H1 (cell line): ENCODE measurements at regions not wholly inside any gene's neighbourhood (a gene's known extent, or its start where the extent isn't known, plus 50 kb on each side); places are given as distances from the start of the nearest gene placed in this dataset.

Source experiments
- CTCF ChIA-PET: fragments of 300-600 bp; sonication (Branson Sonifier 250); formaldehyde crosslinking; loops from one replicate; lab custom pipeline; 2021; ENCODE audit not compliant: partially characterized antibody; lab: Charles Lee
- POLR2A ChIA-PET: fragments of 300-600 bp; sonication (Branson Sonifier 250); formaldehyde crosslinking; loops from one replicate; lab custom pipeline; 2021; ENCODE audit warnings: inconsistent platforms; ENCODE audit not compliant: partially characterized antibody; lab: Charles Lee
- DNase-seq, 2 experiments: peaks; one replicate each; pipeline versions ENCODE4 v3.0.0 to v3.0.0-alpha.2; 2010 to 2022; ENCODE audit warnings: low spot score in 2 of 2, low read depth in 1 of 2, mixed read lengths in 1 of 2
- FAIRE-seq: peaks from 2 replicates; lab custom pipeline; 2011; peaks lifted over from hg19 to GRCh38; lab: Jason Lieb, UNC
- H2AFZ ChIP-seq: 2 replicates; pipeline ENCODE4 v1.8.1; 2012; ENCODE audit warnings: low read length, inconsistent platforms
- H2AK5ac ChIP-seq: 2 replicates; pipeline ENCODE4 v1.6.1; 2013; ENCODE audit warnings: low read depth, low read length
- H2BK120ac ChIP-seq: replicated peaks from 2 replicates; pipeline ENCODE3; 2013; ENCODE audit warnings: low read depth, low read length, inconsistent platforms
- H2BK12ac ChIP-seq: 2 replicates; pipeline ENCODE4 v1.6.1; 2013; ENCODE audit warnings: low read depth, low read length
- H2BK15ac ChIP-seq: 2 replicates; pipeline ENCODE4 v1.6.1; 2013; ENCODE audit warnings: low read length
- H2BK20ac ChIP-seq: 2 replicates; pipeline ENCODE4 v1.6.1; 2013; ENCODE audit warnings: low read length
- H2BK5ac ChIP-seq: 2 replicates; pipeline ENCODE4 v1.6.1; 2013; ENCODE audit warnings: low read depth, low read length
- H3K14ac ChIP-seq: 2 replicates; pipeline ENCODE4 v1.6.1; 2013; ENCODE audit warnings: inconsistent platforms; ENCODE audit not compliant: insufficient read length
- H3K18ac ChIP-seq: 2 replicates; pipeline ENCODE4 v1.6.1; 2013; ENCODE audit warnings: low read length; ENCODE audit errors: extremely low read depth
- H3K23ac ChIP-seq: 2 replicates; pipeline ENCODE4 v1.6.1; 2013; ENCODE audit warnings: inconsistent platforms; ENCODE audit not compliant: insufficient read length
- H3K23me2 ChIP-seq: 2 replicates; pipeline ENCODE4 v1.6.1; 2013; ENCODE audit warnings: low read depth, low read length
- H3K27ac ChIP-seq: 2 replicates; pipeline ENCODE4 v1.6.1; 2011; ENCODE audit warnings: low read depth, low read length, inconsistent platforms
- H3K27me3 ChIP-seq, 4 experiments: replicated peaks in 1 of 4; 1 replicate in 1 of 4; 2 replicates in 3 of 4; pipeline versions ENCODE4 v1.6.1 to v1.8.1; 2011 to 2013; ENCODE audit warnings: low read length in 3 of 4, mild to moderate bottlenecking in 3 of 4, inconsistent platforms in 2 of 4, mixed read lengths in 2 of 4, moderate library complexity in 1 of 4; ENCODE audit not compliant: control insufficient read depth in 3 of 4, insufficient read depth in 3 of 4; ENCODE audit errors: extremely low read depth in 1 of 4
- H3K36me3 ChIP-seq, 4 experiments: 2 replicates each; pipeline versions ENCODE4 v1.6.1 to v1.8.1; 2011 to 2013; ENCODE audit warnings: mild to moderate bottlenecking in 4 of 4, low read length in 3 of 4, moderate library complexity in 2 of 4, control low read depth in 1 of 4, inconsistent platforms in 1 of 4; ENCODE audit not compliant: insufficient read depth in 4 of 4, control insufficient read depth in 2 of 4
- H3K4ac ChIP-seq: replicated peaks from 2 replicates; pipeline ENCODE3; 2013; ENCODE audit warnings: low read length, low read depth, mixed read lengths, inconsistent platforms; ENCODE audit not compliant: insufficient read length
- H3K4me1 ChIP-seq, 4 experiments: replicated peaks in 1 of 4; 1 replicate in 1 of 4; 2 replicates in 3 of 4; pipeline versions ENCODE4 v1.6.1 to v1.8.1; 2011 to 2013; ENCODE audit warnings: low read length in 3 of 4, inconsistent platforms in 2 of 4, mixed read lengths in 1 of 4; ENCODE audit not compliant: insufficient read depth in 4 of 4, control insufficient read depth in 3 of 4
- H3K4me2 ChIP-seq, 2 experiments: 2 replicates each; pipeline versions ENCODE4 v1.6.1 to v1.8.1; 2011 to 2013; ENCODE audit warnings: low read depth in 2 of 2, low read length in 2 of 2, control low read depth in 1 of 2, inconsistent platforms in 1 of 2, mild to moderate bottlenecking in 1 of 2; ENCODE audit not compliant: insufficient read depth in 1 of 2
- H3K4me3 ChIP-seq, 4 experiments: fragments of 200-600, 300-600 bp in 1 of 4; sonication (generic), shearing (Covaris generic), sonication (Bioruptor Twin) in 1 of 4; 2 replicates each; pipeline versions ENCODE4 v1.5.1 to v1.8.1; 2011 to 2016; ENCODE audit warnings: low read length in 4 of 4, low read depth in 3 of 4, control low read depth in 2 of 4, inconsistent platforms in 2 of 4, mild to moderate bottlenecking in 2 of 4, mixed read lengths in 1 of 4, moderate library complexity in 1 of 4; ENCODE audit not compliant: insufficient read depth in 2 of 4; ENCODE audit errors: extremely low read depth in 1 of 4
- H3K56ac ChIP-seq: replicated peaks from 2 replicates; pipeline ENCODE3; 2013; ENCODE audit warnings: low read depth, mild to moderate bottlenecking, mixed read lengths, low read length, inconsistent platforms; ENCODE audit not compliant: insufficient read length
- H3K79me1 ChIP-seq: 2 replicates; pipeline ENCODE4 v1.6.1; 2013; ENCODE audit warnings: low read depth, low read length, control low read depth
- H3K79me2 ChIP-seq, 2 experiments: 2 replicates each; pipeline versions ENCODE4 v1.6.1 to v1.8.1; 2012 to 2013; ENCODE audit warnings: low read length in 2 of 2, mild to moderate bottlenecking in 2 of 2, inconsistent platforms in 1 of 2; ENCODE audit not compliant: insufficient read depth in 2 of 2, control insufficient read depth in 1 of 2
- H3K9ac ChIP-seq, 4 experiments: replicated peaks in 1 of 4; 1 replicate in 1 of 4; 2 replicates in 3 of 4; pipeline versions ENCODE4 v1.6.1 to v1.8.1; 2011 to 2013; ENCODE audit warnings: low read depth in 3 of 4, low read length in 3 of 4, control low read depth in 2 of 4, mild to moderate bottlenecking in 2 of 4, moderate library complexity in 2 of 4, inconsistent platforms in 1 of 4; ENCODE audit errors: extremely low read depth in 1 of 4
- H3K9me3 ChIP-seq, 2 experiments: 2 replicates each; pipeline versions ENCODE4 v1.6.1 to v1.8.1; 2012 to 2013; ENCODE audit warnings: mild to moderate bottlenecking in 2 of 2, moderate library complexity in 2 of 2, control low read depth in 1 of 2, inconsistent platforms in 1 of 2, low read depth in 1 of 2, low read length in 1 of 2, mixed read lengths in 1 of 2; ENCODE audit not compliant: insufficient read depth in 2 of 2
- H4K20me1 ChIP-seq, 2 experiments: replicated peaks in 1 of 2; 2 replicates each; pipeline versions ENCODE3 to v1.8.1; 2011 to 2013; ENCODE audit warnings: inconsistent platforms in 2 of 2, low read length in 2 of 2, mild to moderate bottlenecking in 1 of 2; ENCODE audit not compliant: insufficient read depth in 2 of 2, control insufficient read depth in 1 of 2
- H4K5ac ChIP-seq: 2 replicates; pipeline ENCODE4 v1.6.1; 2013; ENCODE audit warnings: low read length, low read depth, mixed read lengths, inconsistent platforms; ENCODE audit not compliant: insufficient read length
- H4K8ac ChIP-seq: 2 replicates; pipeline ENCODE4 v1.8.0; 2013; ENCODE audit warnings: mild to moderate bottlenecking, moderate library complexity, low read length, inconsistent platforms; ENCODE audit not compliant: insufficient read depth; ENCODE audit errors: extremely low read depth
- H4K91ac ChIP-seq: replicated peaks from 2 replicates; pipeline ENCODE3; 2013; ENCODE audit warnings: low read length, mixed read lengths, inconsistent platforms; ENCODE audit not compliant: insufficient read length
- CHD2 ChIP-seq: IDR thresholded peaks from 2 replicates; pipeline ENCODE4 v1.6.1; 2012; ENCODE audit warnings: low read length, improper control_type of control experiment
- EGR1 ChIP-seq: IDR thresholded peaks from 2 replicates; pipeline ENCODE4 v1.6.1; 2011; ENCODE audit warnings: low read depth, low read length, borderline replicate concordance
- KDM5A ChIP-seq: fragments of 200-600 bp; IDR thresholded peaks from 2 replicates; pipeline ENCODE4 v1.7.1; 2012; ENCODE audit warnings: mild to moderate bottlenecking, low read length, inconsistent platforms, mixed read lengths
- MAX ChIP-seq: IDR thresholded peaks from 2 replicates; pipeline ENCODE4 v1.6.1; 2012; ENCODE audit warnings: inconsistent platforms
- NRF1 ChIP-seq: IDR thresholded peaks from 2 replicates; pipeline ENCODE4 v1.6.1; 2011; ENCODE audit warnings: mild to moderate bottlenecking, low read depth, low read length, improper control_type of control experiment
- SIN3A ChIP-seq, 2 experiments: IDR thresholded peaks in 1 of 2; conservative IDR thresholded peaks in 1 of 2; 2 replicates each; pipeline ENCODE4 v1.6.1; 2011 to 2012; ENCODE audit warnings: low read length in 2 of 2, improper control_type of control experiment in 1 of 2, low read depth in 1 of 2, mild to moderate bottlenecking in 1 of 2
- SP4 ChIP-seq: IDR thresholded peaks from 2 replicates; pipeline ENCODE4 v1.6.1; 2012; ENCODE audit warnings: low read length, inconsistent platforms
- SUZ12 ChIP-seq: fragments of 200-600 bp; sonication (generic); IDR thresholded peaks from 2 replicates; pipeline ENCODE4 v1.6.1; 2012; ENCODE audit warnings: mild to moderate bottlenecking, inconsistent platforms, low read length, moderate library complexity, mixed read lengths
- YY1 ChIP-seq: IDR thresholded peaks from 2 replicates; pipeline ENCODE4 v1.6.1; 2011; ENCODE audit warnings: low read depth, mild to moderate bottlenecking, low read length
- WGBS, 2 experiments: shearing (Covaris generic) in 1 of 2; methylation state at CpG; one replicate each; pipeline versions ENCODE4 v1.1.6 to v1.1.7; 2013 to 2015; ENCODE audit warnings: low lambda C conversion rate in 2 of 2, mixed read lengths in 2 of 2, inconsistent platforms in 1 of 2, low coverage in 1 of 2, missing lambda C conversion rate in 1 of 2; ENCODE audit not compliant: insufficient replicate concordance in 2 of 2, insufficient coverage in 1 of 2, insufficient read length in 1 of 2; ENCODE audit errors: extremely low coverage in 1 of 2, missing lambda C conversion rate in 1 of 2; 5-methylcytosine and 5-hydroxymethylcytosine counted together

GRCh38 chr16:76913046-76913445 lies 277.9 kb upstream of the MON1B start:
- Histone ChIP-seq H3K18ac (no peak overlapping the region), H2AK5ac (no peak overlapping the region), H3K27me3 (no peaks in the 10 kb centered on the region), H4K20me1 (no peaks in the 10 kb centered on the region), H2BK20ac (no peak overlapping the region), H3K36me3 (no peaks in the 10 kb centered on the region), H3K4me2 (no peak overlapping the region), H3K14ac (no peak overlapping the region), H3K23ac (no peak overlapping the region), H2BK12ac (no peak overlapping the region), H3K79me1 (no peaks in the 10 kb centered on the region), H3K4ac (no peak overlapping the region), H4K5ac (no peak overlapping the region), H2BK120ac (no peak overlapping the region), H3K23me2 (no peaks in the 10 kb centered on the region), H3K4me1 (no peaks in the 10 kb centered on the region), H2BK15ac (no peak overlapping the region), H4K8ac (no peak overlapping the region), H3K56ac (no peak overlapping the region), H3K79me2 (no peaks in the 10 kb centered on the region), H3K4me3 (no peak overlapping the region), H2AFZ (no peak overlapping the region), H2BK5ac (no peak overlapping the region), H3K27ac (no peak overlapping the region), H4K91ac (no peak overlapping the region), H3K9ac (no peak overlapping the region), H3K9me3 (no peaks in the 10 kb centered on the region)
- DNase-seq (no peak), FAIRE-seq (no peak)
- ChIA-PET POLR2A (no interaction called here), CTCF (no interaction called here)
- TF ChIP-seq MAX, result no peak
- no peak for TF ChIP-seq YY1
- no peak for TF ChIP-seq NRF1
- TF ChIP-seq SP4, result no peak
- TF ChIP-seq CHD2, result no peak
- no peak for TF ChIP-seq KDM5A
- TF ChIP-seq EGR1, result no peak
- TF ChIP-seq SIN3A (conservative IDR thresholded peaks at IDR 0.05 in 1 of 2, IDR thresholded peaks at IDR 0.05 in 1 of 2; ENCODE audit: low read depth in 1 of 2, low read length in 2 of 2), result no peak
- no peak for TF ChIP-seq SUZ12
- 100% methylated on average over 1 of the region's 1 CpG; no CpG with 5 or more reads in 1 of the 2 experiments for WGBS, 2 experiments
